Activated CD8-positive, alpha-beta memory T cell treated with anti-CD3 and anti-CD28 coated beads, Interleukin-2, amount 10 ng/mL, durations not matched to agents 7 days and 5 days (primary cell): ENCODE measurements at regions not wholly inside any gene's neighbourhood (a gene's known extent, or its start where the extent isn't known, plus 50 kb on each side); places are given as distances from the start of the nearest gene placed in this dataset.

ENCODE experiments used
- ATAC-seq: fragments of 150-1000 bp; cut with Tn5 transposase; one replicate; pipeline ENCODE4 v1.10.0; 2021; ENCODE audit warnings: moderate library complexity
- CTCF ChIA-PET: fragments of 350-600 bp; sonication (Branson Sonifier 250); formaldehyde crosslinking; loops from one replicate; lab custom pipeline; 2021; ENCODE audit warnings: antibody characterized with exemption; lab: Charles Lee
- DNase-seq: peaks from one replicate; pipeline ENCODE4 v3.0.0-alpha.2; 2020
- H3K27ac Mint-ChIP-seq: one replicate; pipeline ENCODE4 v1.8.0; 2021; ENCODE audit warnings: mild to moderate bottlenecking, mixed read lengths
- H3K27me3 Mint-ChIP-seq: one replicate; pipeline ENCODE4 v1.8.0; 2021; ENCODE audit warnings: mixed read lengths
- H3K36me3 Mint-ChIP-seq: one replicate; pipeline ENCODE4 v1.8.0; 2021; ENCODE audit warnings: mild to moderate bottlenecking, mixed read lengths
- H3K4me1 Mint-ChIP-seq: one replicate; pipeline ENCODE4 v1.8.0; 2021; ENCODE audit warnings: mixed read lengths
- H3K4me3 Mint-ChIP-seq: one replicate; pipeline ENCODE4 v1.8.0; 2021; ENCODE audit warnings: mild to moderate bottlenecking, moderate library complexity, mixed read lengths
- H3K9me3 Mint-ChIP-seq: one replicate; pipeline ENCODE4 v1.8.0; 2022; ENCODE audit warnings: low read depth, mixed read lengths

GRCh38 chr5:18113721-18114120 lies 479.5 kb downstream of the TAF11L14 start:
- Mint-ChIP-seq H3K27ac (no peak overlapping the region), H3K4me1 (no peaks in the 10 kb centered on the region), H3K36me3 (no peaks in the 10 kb centered on the region), H3K9me3 (peaks cover 13% of the 10 kb centered on the region), H3K27me3 (no peaks in the 10 kb centered on the region), H3K4me3 (no peak overlapping the region)
- DNase-seq = no peak
- CTCF ChIA-PET = no interaction called here
- ATAC-seq = no peak

- DNase-seq (no peak), ATAC-seq (no peak)
- no peak overlapping the region for H3K27ac Mint-ChIP-seq
- CTCF ChIA-PET = no interaction called here
- no peaks in the 10 kb centered on the region for H3K27me3 Mint-ChIP-seq
- H3K9me3 Mint-ChIP-seq = peaks cover 13% of the 10 kb centered on the region
- no peak overlapping the region for H3K4me3 Mint-ChIP-seq
- no peaks in the 10 kb centered on the region for H3K36me3 Mint-ChIP-seq
- no peaks in the 10 kb centered on the region for H3K4me1 Mint-ChIP-seq
Observed at GRCh38 chr5:18114151-18114757, 480.0 kb downstream of the TAF11L14 start.

GRCh38 chr5:18117968-18118367 lies 483.7 kb downstream of the TAF11L14 start:
- Mint-ChIP-seq H3K4me1 (no peaks in the 10 kb centered on the region), H3K36me3 (no peaks in the 10 kb centered on the region), H3K27me3 (no peaks in the 10 kb centered on the region), H3K9me3 (peaks cover 21% of the 10 kb centered on the region), H3K27ac (no peak overlapping the region), H3K4me3 (no peak overlapping the region)
- CTCF ChIA-PET = no interaction called here
- no peak for ATAC-seq
- no peak for DNase-seq

GRCh38 chr5:18119156-18119785 lies 485.0 kb downstream of the TAF11L14 start:
- ATAC-seq = no peak
- H3K36me3 Mint-ChIP-seq = no peaks in the 10 kb centered on the region
- H3K9me3 Mint-ChIP-seq = peaks cover 22% of the 10 kb centered on the region
- CTCF ChIA-PET = no interaction called here
- no peaks in the 10 kb centered on the region for H3K27me3 Mint-ChIP-seq
- H3K27ac Mint-ChIP-seq = no peak overlapping the region
- no peak overlapping the region for H3K4me3 Mint-ChIP-seq
- DNase-seq = no peak
- H3K4me1 Mint-ChIP-seq = no peaks in the 10 kb centered on the region

GRCh38 chr5:18141222-18141621 lies 507.0 kb downstream of the TAF11L14 start:
- Mint-ChIP-seq H3K4me1 (no peaks in the 10 kb centered on the region), H3K27ac (no peak overlapping the region), H3K27me3 (no peaks in the 10 kb centered on the region), H3K4me3 (no peak overlapping the region), H3K9me3 (peaks cover 13% of the 10 kb centered on the region), H3K36me3 (no peaks in the 10 kb centered on the region)
- ATAC-seq (no peak), DNase-seq (no peak)
- CTCF ChIA-PET = no interaction called here

- Mint-ChIP-seq H3K36me3 (no peaks in the 10 kb centered on the region), H3K4me1 (no peaks in the 10 kb centered on the region), H3K9me3 (peaks cover 11% of the 10 kb centered on the region), H3K27ac (no peak overlapping the region), H3K4me3 (no peak overlapping the region), H3K27me3 (no peaks in the 10 kb centered on the region)
- ATAC-seq (no peak), DNase-seq (no peak)
- CTCF ChIA-PET = no interaction called here
Observed at GRCh38 chr5:18142831-18143230, 508.6 kb downstream of the TAF11L14 start.

GRCh38 chr5:18152671-18153070 lies 518.4 kb downstream of the TAF11L14 start:
- no peaks in the 10 kb centered on the region for H3K4me1 Mint-ChIP-seq

GRCh38 chr5:18158166-18158565 lies 523.9 kb downstream of the TAF11L14 start:
- no peak overlapping the region for H3K4me3 Mint-ChIP-seq
- no peaks in the 10 kb centered on the region for H3K36me3 Mint-ChIP-seq
- no peak for DNase-seq
- CTCF ChIA-PET = no interaction called here
- ATAC-seq = no peak
- no peaks in the 10 kb centered on the region for H3K27me3 Mint-ChIP-seq
- no peaks in the 10 kb centered on the region for H3K4me1 Mint-ChIP-seq
- no peak overlapping the region for H3K27ac Mint-ChIP-seq
- peaks cover 3% of the 10 kb centered on the region for H3K9me3 Mint-ChIP-seq

More at GRCh38 chr5:18152671-18153070, 518.4 kb downstream of the TAF11L14 start:
- H3K27ac Mint-ChIP-seq = no peak overlapping the region
- H3K36me3 Mint-ChIP-seq = no peaks in the 10 kb centered on the region
- DNase-seq = no peak
- CTCF ChIA-PET = no interaction called here
- no peak overlapping the region for H3K4me3 Mint-ChIP-seq
- peaks cover 3% of the 10 kb centered on the region for H3K9me3 Mint-ChIP-seq
- H3K27me3 Mint-ChIP-seq = no peaks in the 10 kb centered on the region
- no peak for ATAC-seq

GRCh38 chr5:18159331-18159730 lies 525.1 kb downstream of the TAF11L14 start:
- Mint-ChIP-seq H3K36me3 (no peaks in the 10 kb centered on the region), H3K4me3 (no peak overlapping the region), H3K27ac (no peak overlapping the region), H3K9me3 (peaks cover 5% of the 10 kb centered on the region), H3K4me1 (no peaks in the 10 kb centered on the region), H3K27me3 (no peaks in the 10 kb centered on the region)
- DNase-seq = no peak
- ATAC-seq = no peak
- CTCF ChIA-PET = no interaction called here

GRCh38 chr5:18171684-18172083 lies 537.4 kb downstream of the TAF11L14 start:
- H3K27ac Mint-ChIP-seq = no peak overlapping the region
- DNase-seq = no peak
- no peaks in the 10 kb centered on the region for H3K36me3 Mint-ChIP-seq
- CTCF ChIA-PET = no interaction called here
- H3K27me3 Mint-ChIP-seq = no peaks in the 10 kb centered on the region
- ATAC-seq = no peak
- H3K4me1 Mint-ChIP-seq = no peaks in the 10 kb centered on the region
- no peak overlapping the region for H3K4me3 Mint-ChIP-seq
- H3K9me3 Mint-ChIP-seq = peaks cover 7% of the 10 kb centered on the region

GRCh38 chr5:18179579-18179978 lies 545.3 kb downstream of the TAF11L14 start:
- no peaks in the 10 kb centered on the region for H3K4me1 Mint-ChIP-seq
- H3K27ac Mint-ChIP-seq = no peak overlapping the region
- H3K27me3 Mint-ChIP-seq = no peaks in the 10 kb centered on the region
- H3K9me3 Mint-ChIP-seq = no peaks in the 10 kb centered on the region
- ATAC-seq (no peak), DNase-seq (no peak)
- no peak overlapping the region for H3K4me3 Mint-ChIP-seq
- no peaks in the 10 kb centered on the region for H3K36me3 Mint-ChIP-seq
- CTCF ChIA-PET = no interaction called here

- H3K27me3 Mint-ChIP-seq = no peaks in the 10 kb centered on the region
- H3K4me1 Mint-ChIP-seq = no peaks in the 10 kb centered on the region
- CTCF ChIA-PET = no interaction called here
- H3K4me3 Mint-ChIP-seq = no peak overlapping the region
- peaks cover 2% of the 10 kb centered on the region for H3K9me3 Mint-ChIP-seq
- DNase-seq (no peak), ATAC-seq (no peak)
- no peak overlapping the region for H3K27ac Mint-ChIP-seq
- no peaks in the 10 kb centered on the region for H3K36me3 Mint-ChIP-seq
Observed at GRCh38 chr5:18181575-18181974, 547.3 kb downstream of the TAF11L14 start.

GRCh38 chr5:18195910-18196309 lies 561.6 kb downstream of the TAF11L14 start:
- H3K27me3 Mint-ChIP-seq = no peaks in the 10 kb centered on the region
- no peak overlapping the region for H3K27ac Mint-ChIP-seq
- CTCF ChIA-PET = no interaction called here
- DNase-seq = no peak
- peaks cover 9% of the 10 kb centered on the region for H3K9me3 Mint-ChIP-seq
- H3K36me3 Mint-ChIP-seq = no peaks in the 10 kb centered on the region
- H3K4me3 Mint-ChIP-seq = no peak overlapping the region
- H3K4me1 Mint-ChIP-seq = no peaks in the 10 kb centered on the region
- ATAC-seq = no peak

GRCh38 chr5:18197734-18198133 lies 563.5 kb downstream of the TAF11L14 start:
- CTCF ChIA-PET = no interaction called here
- Mint-ChIP-seq H3K27ac (no peak overlapping the region), H3K4me3 (no peak overlapping the region), H3K4me1 (no peaks in the 10 kb centered on the region), H3K27me3 (no peaks in the 10 kb centered on the region), H3K36me3 (no peaks in the 10 kb centered on the region), H3K9me3 (peaks cover 9% of the 10 kb centered on the region)
- DNase-seq (no peak), ATAC-seq (no peak)
